ENCODE measurements at regions not wholly inside any gene's neighbourhood (a gene's known extent, or its start where the extent isn't known, plus 50 kb on each side); places are given as distances from the start of the nearest gene placed in this dataset.

- ChIA-PET CTCF (interaction anchor here (0.6 to 1.4 kb wide), 3 partner anchors 10 to 20 kb away, joined by 3 to 4 read pairs (median 3); no protein-coding TSS in a partner anchor), SMC1A (ENCODE audit: uncharacterized antibody, unreplicated experiment) (no interaction called here), POLR2A (no interaction called here), RAD21 (ENCODE audit: unreplicated experiment) (no interaction called here)
- Histone ChIP-seq H2AFZ (ENCODE audit: control insufficient read depth, low read depth, low read length) (no peak overlapping the region), H3K27me3 (replicated peaks in 1 of 2; ENCODE audit: control insufficient read depth in 2 of 2, insufficient read depth in 2 of 2, low read length in 1 of 2) (no peaks in the 10 kb centered on the region), H3K4me1 (ENCODE audit: control insufficient read depth, insufficient read depth, low read length) (no peaks in the 10 kb centered on the region), H3K4me3 (no peak overlapping the region), H3K27ac (ENCODE audit: control insufficient read depth, insufficient read depth) (no peak overlapping the region), H3K79me2 (ENCODE audit: control insufficient read depth, insufficient read depth, low read length) (no peaks in the 10 kb centered on the region), H4K20me1 (ENCODE audit: control insufficient read depth, insufficient read depth) (no peaks in the 10 kb centered on the region), H3K36me3 (ENCODE audit: control insufficient read depth in 2 of 2, insufficient read depth in 2 of 2, low read length in 1 of 2) (no peaks in the 10 kb centered on the region), H3K9ac (ENCODE audit: control insufficient read depth, insufficient read depth, low read length) (no peak overlapping the region), H3K4me2 (ENCODE audit: control insufficient read depth, insufficient read depth) (no peak overlapping the region), H3K9me3 (replicated peaks; ENCODE audit: control insufficient read depth, insufficient read depth, low read length) (no peaks in the 10 kb centered on the region)
- in situ Hi-C loops (cut with MboI), result no loop called here
- DNase-seq (ENCODE audit: low read depth, low spot score), result no peak
- TF ChIP-seq E2F4 (IDR thresholded peaks at IDR 0.05; ENCODE audit: low read depth, low read length) (no peak), SMARCA5 (IDR thresholded peaks at IDR 0.05) (no peak), TCF12 (IDR thresholded peaks at IDR 0.05; ENCODE audit: low read depth, low read length) (no peak), HDAC6 (IDR thresholded peaks at IDR 0.05; ENCODE audit: unreplicated experiment) (no peak), SUZ12 (IDR thresholded peaks at IDR 0.05; ENCODE audit: unreplicated experiment) (no peak), SPI1 (IDR thresholded peaks at IDR 0.05; ENCODE audit: borderline replicate concordance, insufficient read depth, low read depth, low read length) (no peak), PKNOX1 (IDR thresholded peaks at IDR 0.05) (no peak)
- no peak for ATAC-seq
- no peak for FAIRE-seq
- intact Hi-C loops (cut with micrococcal nuclease; ENCODE audit: unreplicated experiment), result no loop called here
- no TSS peak for BruUV-seq (replicated peaks)
- 24% methylated on average over 9 of the region's 9 CpGs for WGBS (ENCODE audit: insufficient coverage, insufficient replicate concordance, low lambda C conversion rate, missing lambda C conversion rate)
These were observed 80.9 kb upstream of the SPATA31D4 start for GRCh38 chr9:81847181-81847915.
